ENCODE measurements at regions not wholly inside any gene's neighbourhood (a gene's known extent, or its start where the extent isn't known, plus 50 kb on each side); places are given as distances from the start of the nearest gene placed in this dataset.

DNA sequence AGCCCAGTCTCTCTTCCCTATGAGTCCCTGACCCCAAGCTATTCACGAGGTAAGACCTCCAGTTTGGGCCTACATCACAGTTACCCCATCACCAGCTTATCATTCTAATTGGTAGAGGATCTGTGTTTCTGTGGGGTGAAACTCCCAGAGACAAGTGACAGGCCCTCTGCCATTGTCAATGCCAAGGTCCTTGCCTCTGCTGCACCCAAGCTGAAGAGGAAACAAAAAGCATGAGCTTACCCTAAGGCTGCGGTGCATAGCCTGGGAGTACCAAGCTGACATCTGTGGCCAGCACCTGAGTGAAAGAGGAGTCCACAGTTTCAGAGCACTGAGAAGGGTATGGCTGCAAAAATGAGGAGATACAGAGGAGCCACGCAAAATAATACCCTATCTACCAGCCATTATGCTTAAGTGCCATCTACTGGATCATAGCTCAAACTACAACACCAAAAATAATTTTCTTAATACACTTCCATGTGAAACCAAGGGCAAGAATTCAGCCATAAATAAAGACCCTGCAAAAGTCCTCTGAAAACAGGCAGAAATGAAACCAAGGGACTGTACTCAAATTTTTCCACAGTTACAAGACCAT lies 62.3 kb upstream of the ANO5 start:
- Histone ChIP-seq H3K27me3 (ENCODE audit: insufficient read depth, low read length, poor library complexity) (no peaks in the 10 kb centered on the region), H3K4me3 (ENCODE audit: low read length) (no peak overlapping the region), H2BK120ac (ENCODE audit: low read depth, low read length) (no peak overlapping the region), H4K8ac (ENCODE audit: low read depth, low read length) (no peak overlapping the region), H3K23ac (ENCODE audit: low read length) (no peak overlapping the region), H3K56ac (ENCODE audit: low read length) (no peak overlapping the region), H2BK15ac (replicated peaks; ENCODE audit: low read depth) (no peak overlapping the region), H3K27ac (ENCODE audit: low read depth, low read length) (no peak overlapping the region), H2AK5ac (ENCODE audit: low read length) (no peak overlapping the region), H3K79me1 (ENCODE audit: low read length) (no peaks in the 10 kb centered on the region), H3K4ac (ENCODE audit: low read depth, low read length) (no peak overlapping the region), H2BK5ac (ENCODE audit: low read length) (no peak overlapping the region), H3K9ac (ENCODE audit: low read length) (no peak overlapping the region), H3K18ac (ENCODE audit: low read length) (no peak overlapping the region), H3K36me3 (ENCODE audit: control insufficient read depth, insufficient read depth, low read length) (no peaks in the 10 kb centered on the region), H3K4me2 (ENCODE audit: low read length) (no peak overlapping the region), H4K5ac (ENCODE audit: low read length) (no peak overlapping the region), H3K79me2 (ENCODE audit: control insufficient read depth, insufficient read depth, low read length) (no peaks in the 10 kb centered on the region), H3K4me1 (ENCODE audit: control insufficient read depth, low read depth, low read length) (no peaks in the 10 kb centered on the region)
- DNase-seq = peak; percentile 40
- no CpG with 5 or more reads among the region's 3 CpGs for WGBS (ENCODE audit: extremely low coverage, insufficient coverage, low lambda C conversion rate)

DNA sequence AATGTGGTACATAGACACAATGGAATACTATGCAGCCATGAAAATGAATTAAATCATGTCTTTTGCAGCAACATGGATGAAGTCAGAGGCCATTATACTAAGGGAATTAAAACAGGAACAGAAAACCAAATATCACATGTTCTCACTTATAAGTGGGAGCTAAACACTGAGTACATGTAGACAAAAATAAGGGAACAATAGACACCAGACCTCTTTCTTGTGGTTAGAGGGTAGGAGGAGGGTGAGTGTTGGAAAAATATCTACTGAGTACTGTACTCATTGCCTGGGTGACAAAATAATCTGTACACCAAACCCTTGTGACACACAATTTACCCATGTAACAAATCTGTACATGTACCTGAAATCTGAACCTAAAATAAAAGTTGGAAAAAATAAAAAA lies 59.1 kb upstream of the ANO5 start:
- H3K27me3 ChIP-seq (ENCODE audit: insufficient read depth, low read length, poor library complexity) = no peaks in the 10 kb centered on the region
- no peak overlapping the region for H3K23ac ChIP-seq (ENCODE audit: low read length)
- no peak overlapping the region for H2BK5ac ChIP-seq (ENCODE audit: low read length)
- H3K4ac ChIP-seq (ENCODE audit: low read depth, low read length) = no peak overlapping the region
- H3K56ac ChIP-seq (ENCODE audit: low read length) = no peak overlapping the region
- no peak overlapping the region for H4K8ac ChIP-seq (ENCODE audit: low read depth, low read length)
- H2BK15ac ChIP-seq (replicated peaks; ENCODE audit: low read depth) = no peak overlapping the region
- no peak for DNase-seq
- no peaks in the 10 kb centered on the region for H3K4me1 ChIP-seq (ENCODE audit: control insufficient read depth, low read depth, low read length)
- no peaks in the 10 kb centered on the region for H3K79me1 ChIP-seq (ENCODE audit: low read length)
- H2AK5ac ChIP-seq (ENCODE audit: low read length) = no peak overlapping the region
- no peak overlapping the region for H3K4me3 ChIP-seq (ENCODE audit: low read length)
- H3K36me3 ChIP-seq (ENCODE audit: control insufficient read depth, insufficient read depth, low read length) = no peaks in the 10 kb centered on the region
- H3K27ac ChIP-seq (ENCODE audit: low read depth, low read length) = no peak overlapping the region
- H3K4me2 ChIP-seq (ENCODE audit: low read length) = no peak overlapping the region
- H4K5ac ChIP-seq (ENCODE audit: low read length) = no peak overlapping the region
- no peak overlapping the region for H2BK120ac ChIP-seq (ENCODE audit: low read depth, low read length)
- no peaks in the 10 kb centered on the region for H3K79me2 ChIP-seq (ENCODE audit: control insufficient read depth, insufficient read depth, low read length)
- no peak overlapping the region for H3K18ac ChIP-seq (ENCODE audit: low read length)
- no peak overlapping the region for H3K9ac ChIP-seq (ENCODE audit: low read length)

DNA sequence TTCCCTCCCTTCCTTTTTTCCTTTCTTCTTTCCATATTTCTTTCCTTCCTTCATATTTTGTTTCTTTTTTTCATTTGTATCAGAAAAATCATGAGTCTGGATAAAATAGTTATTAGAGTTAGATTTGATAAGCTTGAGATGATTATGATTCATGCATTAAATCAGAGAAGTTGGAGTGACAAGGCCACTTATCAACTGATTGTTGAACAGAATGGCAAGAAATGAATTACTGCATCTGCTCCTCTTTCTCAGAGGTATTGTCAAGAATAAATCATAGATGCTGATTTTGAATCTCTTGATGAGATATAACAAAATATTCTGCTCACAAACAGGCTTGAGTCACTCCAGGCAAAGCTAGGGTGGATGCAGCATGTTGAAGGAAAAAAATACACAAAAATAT lies 54.6 kb upstream of the ANO5 start:
- no peaks in the 10 kb centered on the region for H3K79me2 ChIP-seq (ENCODE audit: control insufficient read depth, insufficient read depth, low read length)
- no peak overlapping the region for H2AK5ac ChIP-seq (ENCODE audit: low read length)
- no peak overlapping the region for H2BK15ac ChIP-seq (replicated peaks; ENCODE audit: low read depth)
- no peak overlapping the region for H3K9ac ChIP-seq (ENCODE audit: low read length)
- H3K36me3 ChIP-seq (ENCODE audit: control insufficient read depth, insufficient read depth, low read length) = no peaks in the 10 kb centered on the region
- no peak overlapping the region for H2BK120ac ChIP-seq (ENCODE audit: low read depth, low read length)
- no peak overlapping the region for H4K8ac ChIP-seq (ENCODE audit: low read depth, low read length)
- no peaks in the 10 kb centered on the region for H3K27me3 ChIP-seq (ENCODE audit: insufficient read depth, low read length, poor library complexity)
- H2BK5ac ChIP-seq (ENCODE audit: low read length) = no peak overlapping the region
- H3K4me3 ChIP-seq (ENCODE audit: low read length) = no peak overlapping the region
- no peaks in the 10 kb centered on the region for H3K4me1 ChIP-seq (ENCODE audit: control insufficient read depth, low read depth, low read length)
- no peak overlapping the region for H3K27ac ChIP-seq (ENCODE audit: low read depth, low read length)
- DNase-seq = no peak
- H3K18ac ChIP-seq (ENCODE audit: low read length) = no peak overlapping the region
- no peak overlapping the region for H3K56ac ChIP-seq (ENCODE audit: low read length)
- H3K23ac ChIP-seq (ENCODE audit: low read length) = no peak overlapping the region
- no peaks in the 10 kb centered on the region for H3K79me1 ChIP-seq (ENCODE audit: low read length)
- H3K4ac ChIP-seq (ENCODE audit: low read depth, low read length) = no peak overlapping the region
- H4K5ac ChIP-seq (ENCODE audit: low read length) = no peak overlapping the region
- H3K4me2 ChIP-seq (ENCODE audit: low read length) = no peak overlapping the region
